HepG2 (cell line): ENCODE measurements at regions not wholly inside any gene's neighbourhood (a gene's known extent, or its start where the extent isn't known, plus 50 kb on each side); places are given as distances from the start of the nearest gene placed in this dataset.

Experiments
- AFF4 ChIP-seq: sonication (generic); formaldehyde crosslinking; IDR thresholded peaks from 2 replicates; pipeline ENCODE4 v1.4.0; 2020; ENCODE audit warnings: missing genetic modification reagents
- CTCF ChIP-seq: sonication (generic); formaldehyde crosslinking; IDR thresholded peaks from 2 replicates; pipeline ENCODE4 v1.5.0; 2020; ENCODE audit warnings: mild to moderate bottlenecking, missing genetic modification reagents, moderate library complexity
- ETV5 ChIP-seq: IDR thresholded peaks from 2 replicates; pipeline ENCODE4 v1.6.1; 2018; ENCODE audit warnings: missing biosample characterization, missing genetic modification reagents, inconsistent platforms, borderline replicate concordance
- FOXM1 ChIP-seq: sonication (generic); formaldehyde crosslinking; IDR thresholded peaks from 2 replicates; pipeline ENCODE4 v1.5.0; 2020; ENCODE audit warnings: missing genetic modification reagents
- HNRNPLL ChIP-seq: fragments of 200-400 bp; formaldehyde crosslinking; IDR thresholded peaks from 2 replicates; pipeline ENCODE4 v1.6.1; 2017; ENCODE audit warnings: mild to moderate bottlenecking, low read depth, low read length; ENCODE audit not compliant: poor library complexity, severe bottlenecking
- NR3C1 ChIP-seq: sonication (generic); formaldehyde crosslinking; IDR thresholded peaks from 2 replicates; pipeline ENCODE4 v1.4.0; 2020; ENCODE audit warnings: missing genetic modification reagents
- TCF7L2 ChIP-seq: IDR thresholded peaks from 2 replicates; pipeline ENCODE4 v1.6.1; 2011; ENCODE audit warnings: mild to moderate bottlenecking, low read depth, low read length, moderate library complexity
- ZHX1 ChIP-seq: sonication (generic); formaldehyde crosslinking; IDR thresholded peaks from 2 replicates; pipeline ENCODE4 v1.8.1; 2022; ENCODE audit warnings: low read depth, mild to moderate bottlenecking, missing genetic modification reagents
- ZNF251 ChIP-seq: sonication (generic); formaldehyde crosslinking; IDR thresholded peaks from 2 replicates; pipeline ENCODE4 v1.9.0; 2021; ENCODE audit warnings: mild to moderate bottlenecking, missing genetic modification reagents
- ZNF737 ChIP-seq: sonication (generic); formaldehyde crosslinking; IDR thresholded peaks from 2 replicates; pipeline ENCODE4 v1.5.0; 2020; ENCODE audit warnings: missing genetic modification reagents, mild to moderate bottlenecking, borderline replicate concordance

- TF ChIP-seq ETV5 (CRISPR knock-in tag) (no peak), AFF4 (CRISPR knock-in tag) (no peak), ZNF251 (CRISPR knock-in tag) (no peak), ZNF737 (CRISPR knock-in tag) (no peak), FOXM1 (CRISPR knock-in tag) (no peak), TCF7L2 (no peak), NR3C1 (CRISPR knock-in tag) (no peak), CTCF (CRISPR knock-in tag) (no peak), ZHX1 (CRISPR knock-in tag) (no peak), HNRNPLL (no peak)
Observed at GRCh38 chr21:28696844-28697410, 295.8 kb downstream of the LTN1 start.
